ENCODE measurements at regions not wholly inside any gene's neighbourhood (a gene's known extent, or its start where the extent isn't known, plus 50 kb on each side); places are given as distances from the start of the nearest gene placed in this dataset.
"Not testable (repeated sequence)": the region's sequence is repeated elsewhere in the genome, so short reads cannot be mapped to it uniquely, and the experiment has no call there.

- no peak for DNase-seq (ENCODE audit: low read depth)
Measured at GRCh38 chr5:25181249-25181648, 536.5 kb upstream of the CDH10 start.

DNA sequence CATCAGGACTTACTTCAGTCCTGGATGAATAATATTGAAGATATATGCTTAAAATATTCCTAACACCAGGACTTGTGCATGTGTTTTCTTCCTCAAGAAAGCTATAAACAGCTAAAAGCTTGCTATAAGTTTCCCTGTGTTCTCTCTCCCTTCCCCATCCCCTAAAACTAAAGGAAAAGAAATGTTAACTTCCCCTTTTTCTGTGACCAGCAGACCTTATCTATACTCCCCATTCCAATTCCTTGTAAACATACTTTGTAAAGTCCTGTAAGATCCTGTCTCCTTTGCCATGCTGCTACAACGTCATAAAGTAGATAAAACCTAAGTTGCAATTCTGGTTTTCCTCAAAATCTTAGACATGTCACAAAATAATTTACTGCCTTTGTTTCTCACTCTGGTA lies 517.8 kb upstream of the CDH10 start:
- DNase-seq (ENCODE audit: low read depth), result not testable (repeated sequence)

DNA sequence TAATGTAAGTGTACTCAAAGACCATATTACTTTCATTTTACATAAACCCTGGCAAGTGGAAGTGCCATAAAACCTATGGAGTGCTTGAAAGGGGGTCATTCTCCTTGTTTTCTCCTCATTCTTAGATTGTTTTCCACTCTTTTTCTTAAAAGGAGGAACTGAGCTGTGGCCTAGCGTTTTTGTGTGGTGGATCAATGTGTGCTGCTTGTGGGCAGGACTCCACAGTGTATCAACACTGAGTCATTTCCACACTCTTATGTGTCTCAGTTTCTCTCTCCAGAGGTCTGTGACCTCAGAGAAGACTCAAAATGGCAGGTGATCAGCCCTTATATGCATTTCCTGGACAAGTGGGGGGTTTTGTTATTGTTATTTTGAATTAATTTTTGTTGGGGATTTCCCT lies 516.1 kb upstream of the CDH10 start:
- no peak for DNase-seq (ENCODE audit: low read depth)

DNA sequence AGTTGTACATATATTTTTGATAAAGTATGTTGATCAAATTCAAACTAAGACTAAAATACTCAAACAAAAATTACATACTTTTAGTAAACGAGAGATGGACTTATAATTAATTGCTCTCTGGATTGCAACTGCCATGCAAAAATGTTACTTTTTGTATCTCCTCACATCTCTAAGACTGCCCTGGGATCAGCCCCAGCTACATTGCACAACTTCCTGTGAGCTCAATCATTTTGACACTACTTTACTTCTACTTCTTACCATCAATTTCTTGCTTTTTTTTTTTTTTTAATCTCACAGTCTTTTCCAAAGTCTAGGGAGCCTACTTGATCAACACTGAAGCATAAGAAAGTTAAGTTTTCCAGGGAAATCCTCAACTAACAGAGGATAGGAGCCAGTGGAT lies 506.0 kb upstream of the CDH10 start:
- DNase-seq (ENCODE audit: low read depth), result no peak

GRCh38 chr5:25128606-25129005 lies 483.8 kb upstream of the CDH10 start:
- DNase-seq (ENCODE audit: low read depth), result no peak

DNA sequence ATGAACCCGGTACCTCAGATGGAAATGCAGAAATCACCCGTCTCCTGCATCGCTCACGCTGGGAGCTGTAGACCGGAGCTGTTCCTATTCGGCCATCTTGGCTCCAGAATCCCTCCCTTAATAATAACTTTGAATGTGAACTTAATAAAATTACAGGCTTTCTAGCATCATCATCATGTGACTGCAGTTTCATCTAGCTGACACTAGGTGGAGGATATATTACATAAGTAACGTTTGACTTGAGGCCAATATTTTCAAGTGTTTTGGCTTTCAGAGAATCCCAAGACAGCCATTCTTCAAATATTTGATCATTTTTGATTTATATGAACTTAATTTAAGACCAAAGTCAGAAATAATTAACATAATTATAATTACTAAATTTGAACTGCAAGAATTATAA lies 474.9 kb upstream of the CDH10 start:
- no peak for DNase-seq (ENCODE audit: low read depth)

DNA sequence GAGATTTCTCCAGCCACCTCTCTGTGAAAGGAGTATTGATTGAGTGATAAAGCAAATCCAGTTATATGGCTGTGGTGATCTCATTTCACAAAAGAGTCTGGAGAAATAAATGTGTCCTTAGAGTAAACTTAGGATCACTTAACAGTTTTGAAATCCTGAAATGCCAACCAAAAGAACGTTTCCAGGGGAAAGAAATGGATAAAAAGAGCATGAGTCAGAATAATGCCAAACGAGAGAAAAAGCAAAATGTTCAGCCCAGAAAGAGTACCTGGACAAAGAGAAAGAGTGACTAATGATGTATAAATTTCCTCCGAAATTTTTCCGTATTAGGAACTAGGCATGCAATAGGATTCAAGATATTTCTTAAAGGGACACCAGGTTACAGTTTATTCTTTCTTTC lies 463.1 kb upstream of the CDH10 start:
- no peak for DNase-seq (ENCODE audit: low read depth)

GRCh38 chr5:25099538-25099937 lies 454.8 kb upstream of the CDH10 start:
- DNase-seq (ENCODE audit: low read depth), result no peak

DNA sequence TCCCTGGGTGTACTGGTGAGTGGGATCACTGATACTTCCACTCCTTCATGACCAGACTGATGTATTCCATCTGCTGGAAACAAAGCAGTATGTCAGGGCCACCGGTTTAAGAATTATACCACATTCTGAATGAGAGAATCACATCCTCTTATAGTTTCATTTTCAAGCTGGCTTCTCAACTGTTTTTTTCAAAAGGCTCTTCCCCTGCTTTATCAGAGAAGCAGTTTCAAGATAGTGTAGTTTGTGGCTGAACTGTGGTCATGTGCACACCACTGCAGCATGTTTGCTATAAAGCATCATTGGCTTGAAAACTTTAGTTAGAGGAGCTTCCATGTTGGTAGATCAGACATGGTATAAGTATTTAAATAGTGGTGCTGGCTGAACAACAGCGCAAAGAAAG lies 450.5 kb upstream of the CDH10 start:
- no peak for DNase-seq (ENCODE audit: low read depth)

- no peak for DNase-seq (ENCODE audit: low read depth)
Measured at GRCh38 chr5:25094219-25094618, 449.4 kb upstream of the CDH10 start.

GRCh38 chr5:25091921-25092320 lies 447.1 kb upstream of the CDH10 start:
- no peak for DNase-seq (ENCODE audit: low read depth)

- DNase-seq (ENCODE audit: low read depth), result no peak
Measured at GRCh38 chr5:25090854-25091253, 446.1 kb upstream of the CDH10 start.

GRCh38 chr5:25090275-25090674 lies 445.5 kb upstream of the CDH10 start:
- DNase-seq (ENCODE audit: low read depth), result no peak

DNA sequence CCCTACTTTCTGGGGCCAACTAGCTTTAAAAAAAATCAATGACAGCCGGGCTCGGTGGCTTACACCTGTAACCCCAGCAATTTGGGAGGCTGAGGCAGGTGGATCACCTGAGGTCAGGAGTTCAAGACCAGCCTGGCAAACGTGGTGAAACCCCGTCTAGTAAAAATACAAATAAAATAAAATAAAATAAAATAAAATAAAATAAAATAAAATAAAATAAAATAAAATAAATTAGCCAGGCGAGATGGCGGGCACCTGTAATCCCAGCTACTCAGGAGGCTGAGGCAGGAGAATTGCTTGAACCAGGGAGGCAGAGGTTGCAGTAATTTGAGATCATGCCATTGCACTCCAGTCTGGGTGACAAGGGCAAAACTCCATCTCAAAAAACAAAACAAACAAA lies 443.9 kb upstream of the CDH10 start:
- not testable (repeated sequence) for DNase-seq (ENCODE audit: low read depth)

- DNase-seq (ENCODE audit: low read depth), result not testable (repeated sequence)
Measured at GRCh38 chr5:25083261-25083660, 438.5 kb upstream of the CDH10 start.

- DNase-seq (ENCODE audit: low read depth), result no peak
Measured at GRCh38 chr5:25066239-25066638, 421.5 kb upstream of the CDH10 start.

- no peak for DNase-seq (ENCODE audit: low read depth)
Measured at GRCh38 chr5:25064306-25064705, 419.5 kb upstream of the CDH10 start.

GRCh38 chr5:25060575-25060974 lies 415.8 kb upstream of the CDH10 start:
- DNase-seq (ENCODE audit: low read depth), result no peak

GRCh38 chr5:25056836-25057235 lies 412.1 kb upstream of the CDH10 start:
- DNase-seq (ENCODE audit: low read depth), result no peak

DNA sequence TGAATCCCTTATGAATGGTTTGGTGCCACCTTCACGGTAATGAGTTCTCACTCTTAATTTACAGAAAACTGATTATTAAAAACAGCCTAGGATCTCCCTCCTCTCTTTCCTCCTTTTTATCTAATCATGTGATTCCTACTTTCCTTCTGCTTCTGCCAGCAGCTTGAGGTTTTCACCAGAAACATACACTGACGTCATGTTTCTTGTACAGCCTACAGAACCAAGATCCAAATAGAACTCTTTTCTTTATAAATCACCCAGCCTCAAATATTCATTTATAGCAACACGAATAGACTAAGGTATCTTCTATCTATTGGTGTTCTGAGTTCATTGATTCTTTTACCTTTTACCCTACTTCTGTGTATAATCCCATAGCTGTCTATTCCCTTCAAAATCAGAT lies 388.9 kb upstream of the CDH10 start:
- no peak for DNase-seq (ENCODE audit: low read depth)

GRCh38 chr5:25029004-25029403 lies 384.2 kb upstream of the CDH10 start:
- DNase-seq (ENCODE audit: low read depth), result no peak

GRCh38 chr5:25027526-25027925 lies 382.7 kb upstream of the CDH10 start:
- DNase-seq (ENCODE audit: low read depth), result no peak

DNA sequence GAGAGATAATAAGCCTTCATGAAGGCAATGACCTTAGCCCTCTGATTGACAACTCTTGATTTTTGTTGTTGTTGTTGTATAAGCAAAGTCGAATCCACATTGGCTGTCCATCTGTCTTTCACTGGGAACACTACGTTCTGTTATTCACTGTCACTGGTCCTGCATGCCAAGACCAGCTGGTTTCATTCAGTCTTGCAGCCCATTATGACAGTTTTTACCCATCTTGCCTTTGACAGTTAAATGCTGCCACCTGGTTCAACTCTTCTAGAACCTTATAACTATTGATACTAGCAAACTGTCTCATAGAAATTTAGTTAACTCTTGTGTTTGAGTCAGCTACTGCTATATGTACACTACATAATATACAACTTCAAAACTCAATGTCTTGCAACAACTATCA lies 382.3 kb upstream of the CDH10 start:
- no peak for DNase-seq (ENCODE audit: low read depth)

DNA sequence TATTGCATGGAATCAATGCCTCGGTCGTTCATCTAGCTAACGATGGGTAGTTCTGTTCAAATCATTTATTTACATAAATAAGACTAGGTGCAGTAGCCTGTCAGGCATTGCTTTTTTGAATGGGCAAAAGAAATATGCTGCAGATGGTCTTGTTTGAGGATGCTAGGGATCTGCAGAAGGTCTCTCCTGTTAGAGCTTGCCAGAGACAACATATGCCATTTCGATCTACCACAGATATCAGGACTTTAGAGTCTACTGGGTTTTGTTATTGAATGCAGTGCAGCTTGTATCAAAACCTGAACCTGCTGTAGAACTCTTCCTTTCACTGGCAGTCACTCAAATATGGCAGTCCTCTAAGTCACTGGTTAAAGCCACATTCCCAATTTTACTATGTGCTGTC lies 381.1 kb upstream of the CDH10 start:
- DNase-seq (ENCODE audit: low read depth), result no peak

- DNase-seq (ENCODE audit: low read depth), result no peak
Measured at GRCh38 chr5:25020454-25020853, 375.7 kb upstream of the CDH10 start.

Data from non-pigmented ciliary epithelial cell (primary cell).